ENCODE measurements at regions not wholly inside any gene's neighbourhood (a gene's known extent, or its start where the extent isn't known, plus 50 kb on each side); places are given as distances from the start of the nearest gene placed in this dataset.

- H3K27me3 ChIP-seq (ENCODE audit: control insufficient read depth, insufficient read depth, low read length), result no peaks in the 10 kb centered on the region
- no peaks in the 10 kb centered on the region for H3K36me3 ChIP-seq (ENCODE audit: control insufficient read depth, insufficient read depth, low read length)
- no peak for DNase-seq (ENCODE audit: low read depth)
- no peak overlapping the region for H3K4me3 ChIP-seq (ENCODE audit: low read depth, low read length)
- TF ChIP-seq CTCF (IDR thresholded peaks at IDR 0.05; ENCODE audit: insufficient read depth, low read length, poor library complexity, severe bottlenecking), result no peak
Observed at GRCh38 chr1:70666381-70667140, 255.5 kb downstream of the CTH start.

GRCh38 chr1:70667494-70668170 is 256.6 kb downstream of the CTH start:
- no peak overlapping the region for H3K4me3 ChIP-seq (ENCODE audit: low read depth, low read length)
- no peak for TF ChIP-seq CTCF (IDR thresholded peaks at IDR 0.05; ENCODE audit: insufficient read depth, low read length, poor library complexity, severe bottlenecking)
- no peaks in the 10 kb centered on the region for H3K27me3 ChIP-seq (ENCODE audit: control insufficient read depth, insufficient read depth, low read length)
- no peak for DNase-seq (ENCODE audit: low read depth)
- no peaks in the 10 kb centered on the region for H3K36me3 ChIP-seq (ENCODE audit: control insufficient read depth, insufficient read depth, low read length)

GRCh38 chr1:70671006-70671405 is 259.9 kb downstream of the CTH start:
- H3K27me3 ChIP-seq (ENCODE audit: control insufficient read depth, insufficient read depth, low read length), result no peaks in the 10 kb centered on the region
- no peak for TF ChIP-seq CTCF (IDR thresholded peaks at IDR 0.05; ENCODE audit: insufficient read depth, low read length, poor library complexity, severe bottlenecking)
- H3K4me3 ChIP-seq (ENCODE audit: low read depth, low read length), result no peak overlapping the region
- no peak for DNase-seq (ENCODE audit: low read depth)
- no peaks in the 10 kb centered on the region for H3K36me3 ChIP-seq (ENCODE audit: control insufficient read depth, insufficient read depth, low read length)

GRCh38 chr1:70672442-70672888 is 261.4 kb downstream of the CTH start:
- Histone ChIP-seq H3K27me3 (ENCODE audit: control insufficient read depth, insufficient read depth, low read length) (no peaks in the 10 kb centered on the region), H3K4me3 (ENCODE audit: low read depth, low read length) (no peak overlapping the region), H3K36me3 (ENCODE audit: control insufficient read depth, insufficient read depth, low read length) (no peaks in the 10 kb centered on the region)
- TF ChIP-seq CTCF (IDR thresholded peaks at IDR 0.05; ENCODE audit: insufficient read depth, low read length, poor library complexity, severe bottlenecking), result no peak
- DNase-seq (ENCODE audit: low read depth), result no peak

GRCh38 chr1:70674941-70675685 is 264.0 kb downstream of the CTH start:
- no peaks in the 10 kb centered on the region for H3K27me3 ChIP-seq (ENCODE audit: control insufficient read depth, insufficient read depth, low read length)
- DNase-seq (ENCODE audit: low read depth), result no peak
- TF ChIP-seq CTCF (IDR thresholded peaks at IDR 0.05; ENCODE audit: insufficient read depth, low read length, poor library complexity, severe bottlenecking), result no peak
- H3K4me3 ChIP-seq (ENCODE audit: low read depth, low read length), result no peak overlapping the region
- H3K36me3 ChIP-seq (ENCODE audit: control insufficient read depth, insufficient read depth, low read length), result no peaks in the 10 kb centered on the region

All from kidney epithelial cell (primary cell).